Stimulated activated CD4-positive, alpha-beta T cell treated with anti-CD3 and anti-CD28 coated beads, Interleukin-1b, Interleukin-23, amount 100 ng/mL, for 24 hours (primary cell): ENCODE measurements at regions not wholly inside any gene's neighbourhood (a gene's known extent, or its start where the extent isn't known, plus 50 kb on each side); places are given as distances from the start of the nearest gene placed in this dataset.
A peak's percentile ranks its signal among the peaks of the same experiment; 100 is the strongest.

Experiments used
- DNase-seq, 4 experiments: peaks; one replicate each; pipeline ENCODE4 v3.0.0-alpha.2; 2020; ENCODE audit warnings: low read depth in 4 of 4, low spot score in 1 of 4

DNA sequence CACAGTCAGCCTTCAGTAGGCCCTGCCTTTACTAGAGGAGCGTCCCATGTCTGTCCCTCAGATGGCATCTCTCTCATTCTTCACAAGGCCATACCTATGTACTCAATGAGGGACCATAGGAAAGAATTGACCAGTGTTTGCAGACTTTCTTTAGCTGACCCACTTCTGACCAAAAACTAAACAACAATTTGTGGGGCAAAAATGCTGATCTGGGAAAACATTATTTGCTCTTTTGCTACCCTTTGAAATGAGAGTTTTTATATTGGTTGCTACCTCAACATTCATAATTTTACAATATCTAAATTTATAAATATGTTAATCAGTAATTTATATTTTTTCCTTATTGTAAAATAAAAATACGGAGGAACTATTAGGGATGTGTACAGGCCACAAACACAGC lies 539.4 kb upstream of the GJE1 start:
- DNase-seq = no peak

DNA sequence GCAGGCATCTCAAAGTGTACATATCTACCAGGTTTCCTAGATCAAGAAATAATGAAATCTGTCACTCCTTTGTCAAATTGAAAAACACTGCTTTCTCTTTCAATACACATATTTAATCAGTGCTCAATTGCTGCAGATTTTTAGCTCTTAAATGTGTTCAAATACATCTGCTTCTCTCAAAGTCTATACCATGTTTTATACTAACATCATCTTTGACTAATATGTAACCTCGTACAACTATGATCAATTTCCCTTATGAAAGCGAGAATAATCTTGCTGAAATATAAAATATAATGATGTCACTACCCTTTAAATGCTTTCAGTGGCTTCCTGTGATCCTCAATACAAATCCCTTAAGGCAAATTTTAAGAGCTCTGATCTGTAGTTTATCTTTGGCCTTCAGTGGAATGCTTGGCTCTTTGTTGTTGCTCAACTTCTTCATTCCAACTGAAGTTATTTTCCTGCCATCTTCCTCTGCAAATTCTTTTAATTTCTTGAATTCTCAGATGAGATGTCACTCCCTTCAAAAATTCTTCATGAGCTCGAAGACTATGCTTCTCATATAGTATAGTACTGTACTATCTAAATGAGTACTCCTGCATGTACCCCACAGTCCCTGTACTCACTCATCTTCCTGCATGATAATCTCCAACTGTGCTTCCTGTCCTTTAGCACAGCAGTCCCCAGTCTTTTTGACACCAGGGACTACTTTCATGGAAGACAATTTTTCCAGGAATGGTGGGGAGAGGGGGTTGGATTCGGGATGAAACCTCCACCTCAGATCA lies 545.1 kb upstream of the GJE1 start:
- DNase-seq = no peak

DNA sequence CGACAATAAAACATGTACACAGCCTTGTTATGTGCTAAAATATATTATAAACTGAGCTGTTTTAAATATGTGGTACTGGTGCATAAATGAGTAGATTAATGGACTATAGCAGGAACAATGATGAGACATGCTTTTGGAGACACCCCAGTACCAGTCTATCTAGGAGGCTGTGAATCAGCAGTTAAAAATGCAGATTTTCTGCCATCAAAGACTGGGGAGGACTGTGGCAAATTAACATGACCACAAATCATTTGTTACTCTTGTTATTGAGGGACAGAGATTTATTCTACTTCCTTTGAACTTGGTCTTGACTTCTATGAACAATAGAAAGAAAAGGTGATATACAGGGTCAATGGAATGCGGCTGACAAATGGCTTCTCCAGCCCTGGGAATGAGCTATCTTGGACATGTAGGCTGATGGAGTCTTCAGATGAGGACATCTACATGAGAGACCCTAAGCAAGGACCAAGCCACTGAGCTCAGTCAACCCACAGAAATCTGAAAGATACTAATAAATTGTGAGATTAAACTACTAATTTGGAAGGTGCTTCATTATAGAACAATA lies 551.7 kb upstream of the GJE1 start:
- no peak for DNase-seq

DNA sequence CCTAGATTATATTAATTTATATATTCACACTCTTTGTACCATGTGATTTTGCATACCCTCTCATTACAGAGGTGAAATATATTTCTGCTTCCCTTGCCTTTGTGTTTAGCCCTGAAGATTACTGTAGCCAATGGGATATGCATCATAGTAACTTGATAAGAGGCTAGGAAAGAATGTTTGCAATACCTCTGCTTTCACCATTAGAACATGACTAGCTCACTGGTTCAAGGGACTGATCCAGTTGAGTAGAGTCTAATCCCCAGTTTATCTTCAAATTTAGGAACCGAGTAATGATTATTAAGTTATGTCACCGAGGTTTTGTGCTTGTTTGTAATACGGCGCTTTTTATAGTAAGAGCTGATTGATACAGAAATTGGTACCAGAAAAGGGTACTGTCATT lies 552.6 kb upstream of the GJE1 start:
- no peak for DNase-seq

- no peak for DNase-seq
Observed at GRCh38 chr6:141576751-141577150, 556.0 kb upstream of the GJE1 start.

- peak; percentile 16 to 34 (median 23) for DNase-seq
Observed at GRCh38 chr6:141562851-141563763, 569.6 kb upstream of the GJE1 start.

- no peak for DNase-seq
Observed at GRCh38 chr6:141562186-141562811, 570.4 kb upstream of the GJE1 start.

DNA sequence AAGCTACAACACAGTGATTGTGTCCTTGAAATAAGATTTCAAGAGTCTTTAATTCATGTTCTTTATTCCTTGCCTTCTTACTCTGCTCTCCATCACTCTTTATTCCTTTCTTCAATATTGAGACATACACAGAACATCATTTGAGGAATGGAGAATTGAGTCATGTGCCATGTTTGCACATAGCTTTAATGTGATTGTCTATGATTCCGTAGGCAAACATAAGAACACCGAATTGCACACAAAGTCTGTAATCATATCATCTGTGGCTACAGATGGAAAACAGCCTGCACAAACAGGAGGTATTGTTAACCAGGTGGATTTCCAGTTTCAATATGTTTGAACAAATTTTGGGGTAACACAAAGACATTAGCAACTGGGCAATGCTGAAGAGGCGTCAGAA lies 571.6 kb upstream of the GJE1 start:
- no peak for DNase-seq

DNA sequence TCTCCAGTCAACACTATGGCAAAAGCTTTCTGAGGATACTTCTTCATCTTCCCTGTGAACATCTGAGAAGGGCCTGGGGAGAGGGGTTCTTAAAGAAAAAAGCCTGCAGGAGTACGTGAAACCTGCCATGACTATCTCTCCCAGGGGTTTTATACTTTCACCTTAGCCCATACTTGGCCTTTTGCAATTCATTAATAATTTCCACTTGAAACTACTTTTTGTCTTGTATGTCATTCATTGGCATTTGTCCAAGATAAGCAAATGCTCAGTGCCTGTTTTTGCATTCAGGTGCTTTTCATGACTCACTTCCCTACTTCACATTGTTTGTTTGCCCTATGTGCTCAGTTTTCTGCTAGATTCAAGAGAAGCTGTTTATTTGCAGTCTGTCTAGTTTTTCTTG lies 580.3 kb upstream of the GJE1 start:
- no peak for DNase-seq

DNA sequence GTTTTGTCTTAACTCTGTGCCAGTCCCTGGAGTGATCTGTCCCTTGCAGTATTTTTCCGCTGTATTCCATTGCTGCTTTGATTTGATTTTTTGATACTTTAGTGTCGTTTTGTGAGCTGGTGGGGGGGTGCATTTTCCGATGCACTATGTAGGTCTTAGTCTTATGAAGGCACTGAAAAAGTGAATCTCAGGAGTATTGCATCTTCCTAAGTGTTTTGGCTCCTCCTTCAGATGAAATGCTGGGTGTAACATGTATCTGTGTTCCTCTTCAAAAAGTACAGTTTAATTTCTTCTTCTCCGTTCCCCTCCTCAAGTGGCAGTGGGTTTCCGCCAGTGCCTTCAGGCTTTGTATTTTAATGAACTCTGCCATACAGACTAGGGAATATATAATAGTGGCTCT lies 580.7 kb upstream of the GJE1 start:
- DNase-seq = no peak

GRCh38 chr6:141551318-141551717 lies 581.4 kb upstream of the GJE1 start:
- no peak for DNase-seq

- no peak for DNase-seq
Observed at GRCh38 chr6:141550471-141550870, 582.3 kb upstream of the GJE1 start.

DNA sequence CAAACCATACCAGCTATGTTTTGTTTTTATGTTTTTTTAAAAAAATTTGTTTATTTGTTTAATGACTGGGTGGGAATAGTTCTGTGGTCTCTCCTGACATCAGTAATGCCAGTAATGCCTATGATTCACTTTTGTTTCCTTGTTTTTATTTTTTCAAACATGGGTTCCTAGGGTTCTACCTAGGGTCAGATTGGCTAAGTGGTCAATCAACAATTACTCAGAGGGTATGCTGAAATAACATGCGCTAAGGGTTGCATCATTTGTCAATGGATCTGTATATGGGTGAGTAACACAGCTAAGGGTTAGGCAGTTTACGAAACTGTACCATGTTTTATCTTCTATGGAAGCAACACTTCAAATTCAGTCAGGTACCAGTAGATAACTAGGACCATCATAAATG lies 583.8 kb upstream of the GJE1 start:
- DNase-seq = no peak

DNA sequence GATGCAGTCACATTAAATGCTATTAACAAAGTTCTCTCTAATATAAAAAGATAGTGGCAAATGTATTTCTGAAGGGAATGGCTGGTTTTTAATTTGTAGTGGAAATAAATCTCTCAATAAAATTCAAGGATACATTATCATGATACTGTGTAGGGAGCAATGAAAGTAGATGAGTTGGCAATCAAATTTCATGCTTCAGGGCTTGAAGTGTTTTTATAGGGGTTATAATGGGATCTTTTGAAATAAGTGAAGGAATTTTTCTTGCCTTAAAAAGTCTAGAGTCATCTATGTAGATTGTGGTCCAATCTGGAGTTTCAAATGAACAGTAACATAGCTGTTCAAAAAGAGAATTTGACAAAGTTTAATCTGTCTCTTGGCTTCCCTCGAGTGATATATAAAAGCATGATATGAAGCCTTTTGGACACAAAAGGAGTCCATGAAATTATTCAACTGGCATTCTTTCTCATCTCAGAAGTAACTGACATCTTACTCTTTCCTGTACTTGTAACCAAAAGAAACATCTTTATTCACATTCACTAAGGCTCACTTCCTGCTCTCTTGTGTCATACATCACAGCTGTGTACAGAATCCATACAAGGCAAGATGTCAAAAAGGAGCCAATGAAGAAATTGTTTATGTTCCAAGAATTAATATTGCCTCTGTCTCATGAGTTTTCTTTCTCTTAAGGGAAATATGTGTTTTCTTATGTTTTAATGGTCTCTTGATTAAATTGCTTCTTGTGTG lies 591.0 kb upstream of the GJE1 start:
- no peak for DNase-seq

- DNase-seq = no peak
Observed at GRCh38 chr6:141540207-141540606, 592.5 kb upstream of the GJE1 start.

DNA sequence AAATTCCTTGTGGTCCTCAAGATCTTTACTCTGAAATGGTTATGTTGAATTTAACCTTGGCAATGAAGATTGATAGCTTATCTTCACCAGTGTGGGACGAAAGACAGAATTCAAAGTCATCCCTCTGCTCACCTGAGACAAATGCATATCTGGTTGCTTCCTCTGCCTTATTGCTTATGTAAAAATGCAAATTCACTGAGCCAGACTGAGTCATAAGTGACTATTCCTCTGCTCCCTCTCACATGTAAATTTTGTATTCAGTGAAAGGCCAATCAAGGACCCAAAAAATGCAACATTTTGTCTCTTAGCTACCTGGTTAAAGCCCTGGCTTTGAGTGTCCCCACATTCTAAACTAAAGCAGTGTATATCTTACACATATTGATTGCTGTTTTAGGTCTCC lies 593.1 kb upstream of the GJE1 start:
- DNase-seq = no peak

- no peak for DNase-seq
Observed at GRCh38 chr6:141532211-141532610, 600.5 kb upstream of the GJE1 start.

DNA sequence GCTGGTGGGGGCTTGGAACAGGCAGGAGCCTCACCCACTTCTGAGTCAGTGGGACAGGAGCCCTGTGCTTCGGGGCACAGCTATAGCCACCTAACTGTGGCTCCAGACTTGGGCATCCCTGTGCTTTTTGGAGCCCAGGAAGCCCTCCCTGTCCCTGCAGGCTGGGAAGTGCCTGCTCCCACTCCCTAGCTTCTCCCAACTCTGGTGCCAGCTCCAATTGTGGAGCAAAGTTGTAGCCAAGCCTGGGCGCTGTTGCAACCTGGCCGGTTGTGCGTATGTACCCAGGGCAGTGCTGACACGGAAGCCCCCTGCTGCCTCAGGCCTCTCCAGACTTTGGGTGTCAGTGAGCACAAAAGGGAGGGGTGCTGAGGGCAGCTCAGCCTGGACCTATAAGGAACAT lies 601.7 kb upstream of the GJE1 start:
- DNase-seq = no peak

DNA sequence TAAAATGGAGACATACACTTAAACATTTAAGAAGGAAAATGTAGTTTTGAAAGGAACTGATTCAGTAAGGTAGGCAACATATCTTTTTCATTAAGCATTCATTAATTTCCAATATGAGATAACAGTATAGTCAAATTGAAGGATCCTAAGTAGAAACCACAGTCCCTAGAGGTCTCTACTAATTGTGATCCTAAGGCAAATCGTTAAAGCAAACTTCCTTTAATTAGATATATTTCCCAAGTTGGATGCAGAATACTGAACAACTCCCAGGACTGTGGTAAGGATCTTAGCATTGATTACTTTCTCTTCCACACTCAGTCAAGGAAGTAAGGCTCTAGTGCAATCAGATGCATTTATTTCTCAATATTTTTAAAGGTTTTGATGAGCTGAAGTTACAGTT lies 604.1 kb upstream of the GJE1 start:
- DNase-seq = no peak

GRCh38 chr6:141526985-141527384 lies 605.7 kb upstream of the GJE1 start:
- DNase-seq = no peak

DNA sequence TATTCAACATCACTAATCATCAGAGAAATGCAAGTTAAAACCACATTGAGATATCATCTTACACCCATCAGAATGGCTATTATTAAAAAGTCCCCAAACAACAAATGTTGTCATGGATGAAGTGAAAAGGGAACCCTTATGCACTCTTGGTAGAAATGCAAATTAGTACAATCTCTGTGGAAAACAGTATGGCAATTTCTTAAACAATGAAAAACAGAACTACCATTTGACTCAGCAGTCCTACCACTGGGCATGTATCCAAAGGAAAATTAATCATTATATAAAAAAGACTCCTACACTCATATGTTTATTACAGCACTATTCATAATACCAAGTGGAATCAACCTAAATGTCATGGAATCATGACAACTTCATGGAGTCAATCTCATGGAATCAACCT lies 611.3 kb upstream of the GJE1 start:
- no peak for DNase-seq
